Left colon (tissue), 2 donors: ENCODE measurements at regions not wholly inside any gene's neighbourhood (a gene's known extent, or its start where the extent isn't known, plus 50 kb on each side); places are given as distances from the start of the nearest gene placed in this dataset.

Experiments used
- ATAC-seq: fragments of 200-7000 bp; cut with Tn5 transposase; one replicate; pipeline ENCODE4 v1.9.1; 2020; ENCODE audit warnings: mild to moderate bottlenecking, moderate library complexity
- DNase-seq, 2 donors: peaks; one replicate each; pipeline ENCODE4 v3.0.0-alpha.2; 2020
- intact Hi-C, 2 donors: fragments of 100-400 bp; cut with DNase I in 1 of 2; cut with micrococcal nuclease in 1 of 2; formaldehyde crosslinking; loops; one replicate each; pipeline versions ENCODE4 v1.11.2 to v1.14.0; 2022; cut with DNase I, micrococcal nuclease
- donor health status: DM: no; HTN: no; CAD: no.
- donor health status: DM: yes; HTN: yes; CAD: no.

- no peak for DNase-seq
- intact Hi-C loops: no loop called here
- ATAC-seq: no peak
These were observed 199.4 kb downstream of the SMIM20 start for GRCh38 chr4:26113339-26113940.

GRCh38 chr4:26116057-26116456 lies 202.0 kb downstream of the SMIM20 start:
- ATAC-seq (no peak), DNase-seq (no peak)
- intact Hi-C loops: no loop called here

GRCh38 chr4:26120098-26120825 lies 200.6 kb upstream of the RBPJ start:
- ATAC-seq (no peak), DNase-seq (no peak)
- intact Hi-C loops: no loop called here

GRCh38 chr4:26122690-26123089 lies 198.1 kb upstream of the RBPJ start:
- DNase-seq: no peak
- no peak for ATAC-seq
- intact Hi-C loops: no loop called here

GRCh38 chr4:26124753-26125321 lies 196.0 kb upstream of the RBPJ start:
- no peak for DNase-seq
- intact Hi-C loops: no loop called here
- ATAC-seq: peak; percentile 73

GRCh38 chr4:26126143-26126718 lies 194.6 kb upstream of the RBPJ start:
- DNase-seq: no peak
- intact Hi-C loops: no loop called here

GRCh38 chr4:26126994-26127393 lies 193.8 kb upstream of the RBPJ start:
- DNase-seq: no peak
- intact Hi-C loops: no loop called here
- no peak for ATAC-seq

More at GRCh38 chr4:26126143-26126718, 194.6 kb upstream of the RBPJ start:
- ATAC-seq: no peak

GRCh38 chr4:26127851-26128337 lies 192.9 kb upstream of the RBPJ start:
- DNase-seq: peak in 1 of 2 donors; percentile 35
- intact Hi-C loops: no loop called here

GRCh38 chr4:26130173-26130572 lies 190.6 kb upstream of the RBPJ start:
- ATAC-seq (no peak), DNase-seq (no peak)
- intact Hi-C loops: no loop called here

More at GRCh38 chr4:26127851-26128337, 192.9 kb upstream of the RBPJ start:
- ATAC-seq: peak; percentile 59

- DNase-seq (no peak), ATAC-seq (no peak)
- intact Hi-C loops: no loop called here
These were observed 189.9 kb upstream of the RBPJ start for GRCh38 chr4:26130841-26131432.

GRCh38 chr4:26131711-26132110 lies 189.1 kb upstream of the RBPJ start:
- DNase-seq (no peak), ATAC-seq (no peak)
- intact Hi-C loops: no loop called here

GRCh38 chr4:26132858-26133257 lies 188.0 kb upstream of the RBPJ start:
- intact Hi-C loops: no loop called here
- ATAC-seq: no peak
- no peak for DNase-seq

- DNase-seq (no peak), ATAC-seq (no peak)
- intact Hi-C loops: no loop called here
These were observed 187.0 kb upstream of the RBPJ start for GRCh38 chr4:26133840-26134239.

GRCh38 chr4:26135331-26135730 lies 185.5 kb upstream of the RBPJ start:
- ATAC-seq (peak; percentile 51), DNase-seq (no peak)
- intact Hi-C loops: no loop called here

GRCh38 chr4:26136615-26137014 lies 184.2 kb upstream of the RBPJ start:
- intact Hi-C loops: no loop called here
- ATAC-seq: no peak
- no peak for DNase-seq

- no peak for DNase-seq
- ATAC-seq: no peak
- intact Hi-C loops: no loop called here
These were observed 183.5 kb upstream of the RBPJ start for GRCh38 chr4:26137288-26137687.

- intact Hi-C loops: no loop called here
- ATAC-seq (no peak), DNase-seq (no peak)
These were observed 181.4 kb upstream of the RBPJ start for GRCh38 chr4:26139310-26139924.

GRCh38 chr4:26140150-26140898 lies 180.5 kb upstream of the RBPJ start:
- ATAC-seq (no peak), DNase-seq (peak in 1 of 2 donors; percentile 34)
- intact Hi-C loops: no loop called here
